ENCODE measurements at regions not wholly inside any gene's neighbourhood (a gene's known extent, or its start where the extent isn't known, plus 50 kb on each side); places are given as distances from the start of the nearest gene placed in this dataset.

DNA sequence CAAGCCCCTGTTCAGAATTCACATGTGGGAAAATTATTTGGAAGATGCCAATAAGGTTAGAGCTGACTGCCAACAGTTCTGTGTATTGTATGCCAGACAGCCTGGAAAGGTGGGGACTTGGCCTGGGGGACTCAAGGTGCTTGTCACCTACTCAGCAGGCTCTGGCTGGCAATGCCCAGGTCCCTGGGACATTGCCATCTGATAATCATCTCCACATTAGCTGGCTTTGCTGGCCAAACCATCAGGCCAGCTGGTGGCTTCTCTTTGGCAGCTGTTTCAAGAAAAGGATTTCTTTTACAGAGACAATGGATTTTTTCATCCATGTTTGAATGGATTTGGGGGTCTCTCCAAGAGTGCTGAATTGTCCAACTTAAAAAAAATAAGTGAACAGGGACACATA is 165.2 kb downstream of the BRMS1L start:
- no peak for TF ChIP-seq EZH2 (IDR thresholded peaks at IDR 0.05; ENCODE audit: insufficient read depth, poor library complexity, severe bottlenecking)
- TF ChIP-seq EZH2phosphoT487 (IDR thresholded peaks at IDR 0.05; ENCODE audit: insufficient read depth, low read depth) = no peak

Measured in GM23248 (cell line).